Erythroblast (primary cell): ENCODE measurements at regions not wholly inside any gene's neighbourhood (a gene's known extent, or its start where the extent isn't known, plus 50 kb on each side); places are given as distances from the start of the nearest gene placed in this dataset.

Experiments used
- GATA1 ChIP-seq: IDR thresholded peaks from 2 replicates; pipeline ENCODE4 v1.6.1; 2011; ENCODE audit warnings: low read depth, mild to moderate bottlenecking, control low read depth, low read length, moderate library complexity
- POLR2A ChIP-seq: IDR thresholded peaks from 2 replicates; pipeline ENCODE4 v1.6.1; 2011; ENCODE audit warnings: mild to moderate bottlenecking, low read length

DNA sequence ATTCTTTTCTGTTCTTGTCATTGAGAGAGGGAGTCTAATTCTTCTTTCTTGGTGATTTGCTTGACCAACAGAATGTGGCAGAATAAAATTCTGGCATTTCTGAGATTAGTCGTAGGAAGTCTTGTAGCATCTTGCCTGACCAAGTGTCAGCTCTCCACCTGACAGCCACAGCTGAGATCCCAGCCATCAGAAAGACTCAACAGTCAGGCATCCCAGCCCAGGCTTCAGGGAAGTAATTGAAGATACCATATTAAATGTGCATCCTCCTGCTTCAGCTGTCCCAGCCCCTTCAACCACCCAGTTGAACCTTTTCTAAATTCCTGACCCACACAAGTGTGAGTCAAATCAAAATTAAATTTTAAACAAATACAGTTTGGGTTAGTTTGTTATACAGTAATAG lies 208.3 kb downstream of the PIK3C3 start:
- no peak for TF ChIP-seq POLR2A
- no peak for TF ChIP-seq GATA1
